ENCODE measurements at regions not wholly inside any gene's neighbourhood (a gene's known extent, or its start where the extent isn't known, plus 50 kb on each side); places are given as distances from the start of the nearest gene placed in this dataset.

DNA sequence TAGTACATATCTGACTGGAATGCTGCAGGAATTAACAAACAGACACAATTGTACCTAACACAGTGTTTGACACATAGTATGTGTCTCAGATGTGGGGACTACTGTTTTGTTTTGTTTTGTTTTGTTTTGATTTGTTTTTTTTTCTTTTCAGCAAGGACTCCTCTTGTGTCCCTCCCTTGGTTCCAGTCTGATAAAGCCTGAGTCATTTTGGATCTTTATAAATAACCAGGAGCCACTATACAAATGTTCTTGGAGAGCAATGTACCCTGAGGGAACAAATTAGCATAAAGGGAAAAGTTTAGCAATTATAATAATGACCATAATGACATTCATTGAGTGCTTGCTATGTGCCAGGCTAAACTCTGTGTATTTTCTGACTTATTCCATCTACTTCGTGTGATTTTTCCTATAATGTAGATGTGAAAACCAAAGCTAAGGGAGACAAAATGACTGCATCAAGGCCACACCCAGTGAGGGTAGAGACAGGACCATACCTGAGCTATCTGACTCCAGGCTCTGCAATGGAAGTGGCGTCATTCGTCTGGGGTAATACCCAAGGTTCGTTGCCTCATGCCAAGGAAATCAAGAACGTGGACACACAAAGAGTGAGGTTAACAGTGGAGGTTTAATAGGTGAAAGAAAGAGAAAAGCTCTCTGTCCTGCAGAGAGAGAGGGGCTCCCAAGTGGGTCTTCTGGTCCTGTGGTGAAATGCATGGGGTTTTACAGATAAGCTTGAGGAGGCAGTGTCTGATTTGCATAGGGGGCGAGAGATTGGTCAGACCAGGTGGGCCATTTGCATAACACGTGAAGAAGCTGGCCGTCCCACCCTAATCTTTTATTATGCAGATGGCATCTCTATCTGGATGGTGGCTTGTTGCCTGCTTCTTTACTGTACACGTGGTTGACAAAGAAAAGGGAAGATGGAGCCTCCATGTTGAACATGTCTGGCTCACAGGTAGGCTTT lies 285.5 kb upstream of the SFSWAP start:
- TF ChIP-seq, protein P1, sequence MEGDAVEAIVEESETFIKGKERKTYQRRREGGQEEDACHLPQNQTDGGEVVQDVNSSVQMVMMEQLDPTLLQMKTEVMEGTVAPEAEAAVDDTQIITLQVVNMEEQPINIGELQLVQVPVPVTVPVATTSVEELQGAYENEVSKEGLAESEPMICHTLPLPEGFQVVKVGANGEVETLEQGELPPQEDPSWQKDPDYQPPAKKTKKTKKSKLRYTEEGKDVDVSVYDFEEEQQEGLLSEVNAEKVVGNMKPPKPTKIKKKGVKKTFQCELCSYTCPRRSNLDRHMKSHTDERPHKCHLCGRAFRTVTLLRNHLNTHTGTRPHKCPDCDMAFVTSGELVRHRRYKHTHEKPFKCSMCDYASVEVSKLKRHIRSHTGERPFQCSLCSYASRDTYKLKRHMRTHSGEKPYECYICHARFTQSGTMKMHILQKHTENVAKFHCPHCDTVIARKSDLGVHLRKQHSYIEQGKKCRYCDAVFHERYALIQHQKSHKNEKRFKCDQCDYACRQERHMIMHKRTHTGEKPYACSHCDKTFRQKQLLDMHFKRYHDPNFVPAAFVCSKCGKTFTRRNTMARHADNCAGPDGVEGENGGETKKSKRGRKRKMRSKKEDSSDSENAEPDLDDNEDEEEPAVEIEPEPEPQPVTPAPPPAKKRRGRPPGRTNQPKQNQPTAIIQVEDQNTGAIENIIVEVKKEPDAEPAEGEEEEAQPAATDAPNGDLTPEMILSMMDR (IDR thresholded peaks at IDR 0.05) = no peak
- TF ChIP-seq POLR2A (IDR thresholded peaks at IDR 0.05) = no peak

All from adrenal gland (tissue), 5 donors.